Activated naive CD8-positive, alpha-beta T cell treated with anti-CD3 and anti-CD28 coated beads, Interleukin-2, amount 10 ng/mL, durations not matched to agents 7 days and 5 days (primary cell): ENCODE measurements at regions not wholly inside any gene's neighbourhood (a gene's known extent, or its start where the extent isn't known, plus 50 kb on each side); places are given as distances from the start of the nearest gene placed in this dataset.

Source experiments
- ATAC-seq: fragments of 150-1000 bp; cut with Tn5 transposase; one replicate; pipeline ENCODE4 v1.10.0; 2021; ENCODE audit warnings: low read depth, moderate library complexity
- POLR2A ChIA-PET: fragments of 350-600 bp; sonication (Branson Sonifier 250); formaldehyde crosslinking; loops from one replicate; lab custom pipeline; 2021; ENCODE audit warnings: antibody characterized with exemption; lab: Charles Lee
- DNase-seq: peaks from one replicate; pipeline ENCODE4 v3.0.0; 2021
- H3K27ac Mint-ChIP-seq: one replicate; pipeline ENCODE4 v1.8.0; 2022; ENCODE audit warnings: mild to moderate bottlenecking, mixed read lengths
- H3K27me3 Mint-ChIP-seq: one replicate; pipeline ENCODE4 v1.8.0; 2022; ENCODE audit warnings: mild to moderate bottlenecking, moderate library complexity, mixed read lengths
- H3K36me3 Mint-ChIP-seq: one replicate; pipeline ENCODE4 v1.8.0; 2021; ENCODE audit warnings: mild to moderate bottlenecking, mixed read lengths
- H3K4me1 Mint-ChIP-seq: one replicate; pipeline ENCODE4 v1.8.0; 2021; ENCODE audit warnings: mixed read lengths
- H3K4me3 Mint-ChIP-seq: one replicate; pipeline ENCODE4 v1.8.0; 2022; ENCODE audit warnings: mild to moderate bottlenecking, moderate library complexity, mixed read lengths
- H3K9me3 Mint-ChIP-seq: one replicate; pipeline ENCODE4 v1.8.0; 2021; ENCODE audit warnings: mixed read lengths

DNA sequence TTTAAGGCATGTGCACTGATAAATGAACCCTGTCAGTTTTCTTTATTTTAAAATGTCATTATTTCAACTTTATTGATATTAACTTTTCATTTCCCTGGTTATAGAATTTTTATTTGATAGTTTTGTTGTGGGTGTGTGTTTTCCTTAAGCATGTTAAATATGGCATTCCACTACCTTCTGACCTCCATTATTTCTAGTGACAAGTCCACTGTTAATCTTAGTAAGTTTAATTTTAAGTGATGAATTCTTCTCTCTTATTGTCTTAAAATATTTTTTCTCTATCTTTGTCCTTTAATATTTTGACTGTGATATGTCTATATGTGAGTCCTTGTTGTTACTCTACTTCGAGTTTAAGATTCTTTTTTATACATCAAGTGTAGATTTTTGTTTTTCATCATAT lies 685.7 kb downstream of the GALR1 start:
- Mint-ChIP-seq H3K9me3 (peaks cover 1% of the 10 kb centered on the region), H3K4me3 (no peak overlapping the region), H3K27ac (no peak overlapping the region), H3K4me1 (no peaks in the 10 kb centered on the region), H3K27me3 (no peaks in the 10 kb centered on the region), H3K36me3 (no peaks in the 10 kb centered on the region)
- POLR2A ChIA-PET, result no interaction called here
- ATAC-seq, result no peak
- no peak for DNase-seq

GRCh38 chr18:77940566-77940965 lies 690.9 kb downstream of the GALR1 start:
- DNase-seq (no peak), ATAC-seq (no peak)
- no peak overlapping the region for H3K4me3 Mint-ChIP-seq
- H3K27ac Mint-ChIP-seq, result no peak overlapping the region
- no peaks in the 10 kb centered on the region for H3K27me3 Mint-ChIP-seq
- H3K36me3 Mint-ChIP-seq, result no peaks in the 10 kb centered on the region
- no peaks in the 10 kb centered on the region for H3K4me1 Mint-ChIP-seq
- H3K9me3 Mint-ChIP-seq, result no peaks in the 10 kb centered on the region
- POLR2A ChIA-PET, result no interaction called here

DNA sequence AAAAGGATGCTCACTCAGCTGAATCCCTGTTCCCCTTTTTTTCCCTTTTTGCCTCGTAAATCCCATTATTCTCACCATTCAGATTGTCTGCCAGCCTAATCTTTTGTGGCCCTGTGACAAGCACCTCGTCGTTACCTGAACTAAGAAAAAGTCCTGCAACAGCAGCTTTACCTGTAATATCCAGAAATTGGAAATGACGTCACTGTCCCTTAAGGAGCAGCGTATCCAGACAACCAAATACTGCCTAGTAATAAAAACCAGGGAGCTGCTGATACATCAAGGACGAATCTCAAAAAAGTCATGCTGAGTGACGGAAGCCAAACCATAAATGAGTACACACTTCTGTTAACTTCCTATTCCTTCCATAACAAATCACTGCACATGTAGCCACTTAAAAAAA lies 694.9 kb downstream of the GALR1 start:
- H3K27ac Mint-ChIP-seq, result no peak overlapping the region
- no peaks in the 10 kb centered on the region for H3K36me3 Mint-ChIP-seq
- no peaks in the 10 kb centered on the region for H3K4me1 Mint-ChIP-seq
- H3K9me3 Mint-ChIP-seq, result no peaks in the 10 kb centered on the region
- DNase-seq (no peak), ATAC-seq (no peak)
- H3K27me3 Mint-ChIP-seq, result no peaks in the 10 kb centered on the region
- POLR2A ChIA-PET, result no interaction called here
- no peak overlapping the region for H3K4me3 Mint-ChIP-seq

DNA sequence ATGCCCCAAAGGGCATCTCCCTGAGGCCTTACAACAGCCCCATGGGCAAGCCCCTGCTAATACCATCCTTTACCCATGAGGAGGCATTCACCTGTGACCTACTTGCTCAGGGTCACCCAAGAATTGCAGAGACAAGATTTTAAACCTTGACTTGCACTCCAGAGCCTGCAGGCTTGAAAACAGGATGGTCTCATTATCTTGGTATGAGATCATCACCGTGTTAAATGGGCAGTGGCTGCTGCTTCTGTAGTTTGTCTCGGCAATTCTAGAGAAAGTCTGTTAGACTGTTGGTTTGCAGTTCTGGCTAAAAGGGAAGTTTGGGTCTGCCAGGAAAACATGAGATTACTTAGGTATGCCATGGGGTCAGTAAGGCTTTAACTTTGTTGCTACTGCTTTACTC lies 698.9 kb downstream of the GALR1 start:
- Mint-ChIP-seq H3K9me3 (no peaks in the 10 kb centered on the region), H3K36me3 (no peaks in the 10 kb centered on the region), H3K4me1 (no peaks in the 10 kb centered on the region), H3K4me3 (no peak overlapping the region), H3K27me3 (no peaks in the 10 kb centered on the region), H3K27ac (no peak overlapping the region)
- POLR2A ChIA-PET, result no interaction called here
- no peak for DNase-seq
- no peak for ATAC-seq

GRCh38 chr18:77949355-77949973 lies 699.8 kb downstream of the GALR1 start:
- Mint-ChIP-seq H3K36me3 (no peaks in the 10 kb centered on the region), H3K27me3 (no peaks in the 10 kb centered on the region), H3K9me3 (no peaks in the 10 kb centered on the region), H3K27ac (no peak overlapping the region), H3K4me1 (no peaks in the 10 kb centered on the region), H3K4me3 (no peak overlapping the region)
- DNase-seq (no peak), ATAC-seq (no peak)
- POLR2A ChIA-PET, result no interaction called here

GRCh38 chr18:77959248-77959647 lies 709.6 kb downstream of the GALR1 start:
- H3K4me1 Mint-ChIP-seq, result no peaks in the 10 kb centered on the region
- POLR2A ChIA-PET, result no interaction called here
- DNase-seq, result no peak
- H3K4me3 Mint-ChIP-seq, result no peak overlapping the region
- H3K36me3 Mint-ChIP-seq, result no peaks in the 10 kb centered on the region
- no peak for ATAC-seq
- H3K27me3 Mint-ChIP-seq, result no peaks in the 10 kb centered on the region
- H3K9me3 Mint-ChIP-seq, result peaks cover 13% of the 10 kb centered on the region
- H3K27ac Mint-ChIP-seq, result no peak overlapping the region

DNA sequence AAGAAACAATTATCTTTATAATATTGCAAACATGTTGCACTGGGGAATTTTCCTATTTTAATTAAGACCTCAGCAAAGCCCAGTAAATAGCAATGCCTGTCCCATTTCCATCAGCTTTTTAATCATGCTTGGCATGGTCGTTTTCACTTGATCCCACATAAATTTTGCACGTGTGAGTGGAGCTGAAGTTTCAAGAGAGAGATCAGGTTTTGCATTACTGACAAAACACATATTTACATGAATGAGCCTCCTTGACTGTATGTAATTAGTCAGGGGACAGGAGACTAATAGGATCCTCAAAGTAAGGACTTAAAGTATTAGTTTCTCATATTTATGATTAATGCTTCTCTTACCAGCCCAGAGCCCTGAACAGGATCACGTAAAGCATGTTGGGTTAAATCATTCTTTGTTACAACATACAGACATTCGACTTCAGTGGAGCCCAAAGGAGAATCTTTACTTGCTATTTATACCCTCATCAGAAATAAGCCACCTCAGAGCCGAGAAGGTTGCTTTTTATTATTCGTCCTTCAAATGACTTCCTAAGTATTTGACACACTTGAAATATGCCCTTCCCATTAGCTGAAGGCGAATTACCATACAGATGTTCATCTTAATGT lies 711.3 kb downstream of the GALR1 start:
- H3K27me3 Mint-ChIP-seq, result no peaks in the 10 kb centered on the region
- H3K4me3 Mint-ChIP-seq, result no peak overlapping the region
- no peak for ATAC-seq
- no peak overlapping the region for H3K27ac Mint-ChIP-seq
- DNase-seq, result no peak
- H3K36me3 Mint-ChIP-seq, result no peaks in the 10 kb centered on the region
- POLR2A ChIA-PET, result no interaction called here
- no peaks in the 10 kb centered on the region for H3K4me1 Mint-ChIP-seq
- H3K9me3 Mint-ChIP-seq, result peaks cover 13% of the 10 kb centered on the region

GRCh38 chr18:77967071-77967470 lies 717.4 kb downstream of the GALR1 start:
- no peaks in the 10 kb centered on the region for H3K9me3 Mint-ChIP-seq
- ATAC-seq (no peak), DNase-seq (no peak)
- no peaks in the 10 kb centered on the region for H3K36me3 Mint-ChIP-seq
- H3K27ac Mint-ChIP-seq, result no peak overlapping the region
- H3K4me3 Mint-ChIP-seq, result no peak overlapping the region
- H3K27me3 Mint-ChIP-seq, result no peaks in the 10 kb centered on the region
- POLR2A ChIA-PET, result no interaction called here
- H3K4me1 Mint-ChIP-seq, result no peaks in the 10 kb centered on the region

GRCh38 chr18:77967791-77968190 lies 718.1 kb downstream of the GALR1 start:
- ATAC-seq (no peak), DNase-seq (no peak)
- POLR2A ChIA-PET, result no interaction called here
- no peak overlapping the region for H3K4me3 Mint-ChIP-seq
- no peaks in the 10 kb centered on the region for H3K36me3 Mint-ChIP-seq
- H3K27ac Mint-ChIP-seq, result no peak overlapping the region
- H3K27me3 Mint-ChIP-seq, result no peaks in the 10 kb centered on the region
- no peaks in the 10 kb centered on the region for H3K4me1 Mint-ChIP-seq
- no peaks in the 10 kb centered on the region for H3K9me3 Mint-ChIP-seq

DNA sequence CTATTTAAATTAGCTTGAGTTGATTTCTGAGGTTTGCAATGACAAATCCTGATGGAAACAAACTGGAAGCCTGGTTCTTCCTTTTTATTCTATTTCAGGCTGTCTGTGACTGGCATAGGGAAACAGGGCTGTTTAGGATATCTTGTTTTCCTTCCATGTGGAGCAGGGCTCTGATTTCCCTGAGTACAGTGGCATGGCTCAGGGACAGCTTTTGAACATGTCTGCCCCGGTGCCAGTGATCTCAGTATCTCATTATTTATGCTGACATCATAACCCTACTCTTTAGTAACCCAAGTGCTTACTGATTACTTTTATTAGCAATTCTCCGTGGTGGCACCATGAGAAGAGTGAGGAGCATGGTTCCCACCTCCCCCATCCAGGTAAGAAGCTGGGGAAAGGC lies 720.3 kb downstream of the GALR1 start:
- ATAC-seq, result no peak
- POLR2A ChIA-PET, result no interaction called here

GRCh38 chr18:77970814-77971213 lies 721.2 kb downstream of the GALR1 start:
- POLR2A ChIA-PET, result no interaction called here
- Mint-ChIP-seq H3K9me3 (no peaks in the 10 kb centered on the region), H3K4me3 (no peak overlapping the region), H3K36me3 (no peaks in the 10 kb centered on the region), H3K27ac (no peak overlapping the region), H3K4me1 (no peaks in the 10 kb centered on the region), H3K27me3 (no peaks in the 10 kb centered on the region)
- ATAC-seq (no peak), DNase-seq (no peak)

More for the DNA sequence above, 720.3 kb downstream of the GALR1 start:
- no peak overlapping the region for H3K27ac Mint-ChIP-seq
- no peak for DNase-seq
- H3K4me3 Mint-ChIP-seq, result no peak overlapping the region
- H3K36me3 Mint-ChIP-seq, result no peaks in the 10 kb centered on the region
- no peaks in the 10 kb centered on the region for H3K27me3 Mint-ChIP-seq
- no peaks in the 10 kb centered on the region for H3K4me1 Mint-ChIP-seq
- no peaks in the 10 kb centered on the region for H3K9me3 Mint-ChIP-seq

GRCh38 chr18:77973745-77974144 lies 724.1 kb downstream of the GALR1 start:
- H3K27me3 Mint-ChIP-seq, result peaks cover 1% of the 10 kb centered on the region
- no peaks in the 10 kb centered on the region for H3K36me3 Mint-ChIP-seq
- ATAC-seq (no peak), DNase-seq (no peak)
- no peak overlapping the region for H3K27ac Mint-ChIP-seq
- H3K4me3 Mint-ChIP-seq, result no peak overlapping the region
- POLR2A ChIA-PET, result no interaction called here
- H3K4me1 Mint-ChIP-seq, result no peaks in the 10 kb centered on the region
- peaks cover 3% of the 10 kb centered on the region for H3K9me3 Mint-ChIP-seq

DNA sequence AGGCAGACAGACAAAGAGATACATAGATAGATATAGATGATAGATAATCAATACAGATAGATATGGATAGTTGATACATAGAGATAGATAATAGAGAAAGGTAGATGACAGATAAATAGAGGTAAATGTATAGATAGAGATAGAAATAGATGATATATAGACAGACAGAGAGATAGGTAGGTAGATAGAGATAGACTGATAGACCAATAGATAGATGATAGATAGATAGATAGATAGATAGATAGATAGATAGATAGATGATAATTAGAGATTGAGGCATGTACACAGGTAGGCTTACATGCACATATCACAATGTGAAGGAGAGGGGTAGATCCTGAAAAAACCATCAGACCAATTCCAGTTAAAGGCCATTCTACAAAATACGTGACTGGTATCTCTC lies 724.7 kb downstream of the GALR1 start:
- peaks cover 1% of the 10 kb centered on the region for H3K27me3 Mint-ChIP-seq

GRCh38 chr18:77977331-77977730 lies 727.7 kb downstream of the GALR1 start:
- POLR2A ChIA-PET, result no interaction called here
- Mint-ChIP-seq H3K27ac (no peak overlapping the region), H3K36me3 (no peaks in the 10 kb centered on the region), H3K4me3 (no peak overlapping the region), H3K9me3 (peaks cover 6% of the 10 kb centered on the region), H3K4me1 (no peaks in the 10 kb centered on the region), H3K27me3 (peaks cover 1% of the 10 kb centered on the region)
- DNase-seq, result no peak
- no peak for ATAC-seq

More for the DNA sequence above, 724.7 kb downstream of the GALR1 start:
- DNase-seq (no peak), ATAC-seq (no peak)
- Mint-ChIP-seq H3K9me3 (peaks cover 3% of the 10 kb centered on the region), H3K27ac (no peak overlapping the region), H3K4me1 (no peaks in the 10 kb centered on the region), H3K4me3 (no peak overlapping the region), H3K36me3 (no peaks in the 10 kb centered on the region)
- POLR2A ChIA-PET, result no interaction called here
